ENCODE measurements at regions not wholly inside any gene's neighbourhood (a gene's known extent, or its start where the extent isn't known, plus 50 kb on each side); places are given as distances from the start of the nearest gene placed in this dataset.
"Not testable (repeated sequence)": the region's sequence is repeated elsewhere in the genome, so short reads cannot be mapped to it uniquely, and the experiment has no call there.

DNA sequence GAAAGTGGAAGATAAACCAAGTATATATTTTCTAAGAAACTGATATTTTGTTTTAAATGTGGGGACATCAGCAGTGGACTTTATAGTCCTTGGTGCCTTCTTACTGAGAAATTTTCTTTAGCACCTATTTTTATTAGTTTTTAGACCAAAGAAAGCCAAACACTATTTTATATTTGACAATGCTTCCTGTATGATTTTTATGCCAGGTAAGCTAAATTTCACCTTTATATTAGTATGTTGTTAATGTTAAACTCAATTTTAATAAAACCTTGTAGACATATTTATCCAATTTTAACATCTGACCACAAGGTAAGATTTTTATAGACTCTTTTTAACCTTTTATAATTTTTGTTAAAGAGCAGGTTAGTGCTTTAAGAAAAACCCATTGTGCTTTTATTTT, 1182.3 kb upstream of the CDH2 start:
- H4K5ac ChIP-seq (ENCODE audit: insufficient read length, low read depth, low read length); H3K4me1 ChIP-seq (replicated peaks in 1 of 4; ENCODE audit: control insufficient read depth in 3 of 4, insufficient read depth in 4 of 4, low read length in 3 of 4); H2BK120ac ChIP-seq (replicated peaks; ENCODE audit: low read depth, low read length); H3K27ac ChIP-seq (ENCODE audit: low read depth, low read length); H4K8ac ChIP-seq (ENCODE audit: extremely low read depth, insufficient read depth, low read length); H3K4ac ChIP-seq (replicated peaks; ENCODE audit: insufficient read length, low read depth, low read length); FAIRE-seq; CTCF ChIA-PET (ENCODE audit: partially characterized antibody); POLR2A ChIA-PET (ENCODE audit: partially characterized antibody); H3K79me1 ChIP-seq (ENCODE audit: low read depth, low read length); H2BK15ac ChIP-seq (ENCODE audit: low read length); H2AK5ac ChIP-seq (ENCODE audit: low read depth, low read length); H3K9me3 ChIP-seq (ENCODE audit: insufficient read depth in 2 of 2, low read depth in 1 of 2, low read length in 1 of 2); H4K20me1 ChIP-seq (replicated peaks in 1 of 2; ENCODE audit: control insufficient read depth in 1 of 2, insufficient read depth in 2 of 2, low read length in 2 of 2); H2BK12ac ChIP-seq (ENCODE audit: low read depth, low read length); H4K91ac ChIP-seq (replicated peaks; ENCODE audit: insufficient read length, low read length); H3K36me3 ChIP-seq (ENCODE audit: control insufficient read depth in 2 of 4, insufficient read depth in 4 of 4, low read length in 3 of 4); H3K23ac ChIP-seq (ENCODE audit: insufficient read length); H3K4me2 ChIP-seq (ENCODE audit: insufficient read depth in 1 of 2, low read depth in 2 of 2, low read length in 2 of 2); H2BK5ac ChIP-seq (ENCODE audit: low read depth, low read length); H3K23me2 ChIP-seq (ENCODE audit: low read depth, low read length); H2BK20ac ChIP-seq (ENCODE audit: low read length); H3K9ac ChIP-seq (replicated peaks in 1 of 4; ENCODE audit: extremely low read depth in 1 of 4, low read depth in 3 of 4, low read length in 3 of 4); H3K56ac ChIP-seq (replicated peaks; ENCODE audit: insufficient read length, low read depth, low read length); H3K4me3 ChIP-seq (ENCODE audit: extremely low read depth in 1 of 4, insufficient read depth in 2 of 4, low read depth in 3 of 4, low read length in 4 of 4); H3K79me2 ChIP-seq (ENCODE audit: control insufficient read depth in 1 of 2, insufficient read depth in 2 of 2, low read length in 2 of 2); H3K27me3 ChIP-seq (replicated peaks in 1 of 4; ENCODE audit: control insufficient read depth in 3 of 4, extremely low read depth in 1 of 4, insufficient read depth in 3 of 4, low read length in 3 of 4); DNase-seq (ENCODE audit: low read depth in 1 of 2, low spot score in 2 of 2); H3K14ac ChIP-seq (ENCODE audit: insufficient read length); H3K18ac ChIP-seq (ENCODE audit: extremely low read depth, low read length); H2AFZ ChIP-seq (ENCODE audit: low read length): not testable (repeated sequence)
